ENCODE measurements at regions not wholly inside any gene's neighbourhood (a gene's known extent, or its start where the extent isn't known, plus 50 kb on each side); places are given as distances from the start of the nearest gene placed in this dataset.

- no peak for TF ChIP-seq CTCF (IDR thresholded peaks at IDR 0.05; ENCODE audit: insufficient read depth, low read depth, low read length)
- no peak for TF ChIP-seq EZH2 (IDR thresholded peaks at IDR 0.05; ENCODE audit: insufficient read depth, low read length)
These were observed 184.0 kb downstream of the MIS18A start for GRCh38 chr21:32094804-32095203.
